IMR-90 (cell line): ENCODE measurements at regions not wholly inside any gene's neighbourhood (a gene's known extent, or its start where the extent isn't known, plus 50 kb on each side); places are given as distances from the start of the nearest gene placed in this dataset.

Source experiments
- BHLHE40 ChIP-seq: fragments of 150-350 bp; IDR thresholded peaks from 2 replicates; pipeline ENCODE4 v1.6.1; 2016; ENCODE audit warnings: mild to moderate bottlenecking, low read depth, low read length
- CEBPB ChIP-seq: IDR thresholded peaks from 2 replicates; pipeline ENCODE4 v1.6.1; 2012; ENCODE audit warnings: low read depth, low read length, improper control_type of control experiment
- FOS ChIP-seq: fragments of 150-350 bp; IDR thresholded peaks from 2 replicates; pipeline ENCODE4 v1.6.1; 2016; ENCODE audit warnings: low read depth, low read length
- MAFK ChIP-seq: IDR thresholded peaks from 2 replicates; pipeline ENCODE4 v1.6.1; 2012; ENCODE audit warnings: low read depth, low read length, improper control_type of control experiment
- MXI1 ChIP-seq: IDR thresholded peaks from 2 replicates; pipeline ENCODE4 v1.6.1; 2012; ENCODE audit warnings: low read depth, mild to moderate bottlenecking, low read length, moderate library complexity, borderline replicate concordance
- POLR2A ChIP-seq: IDR thresholded peaks from 2 replicates; pipeline ENCODE4 v1.6.1; 2012; ENCODE audit warnings: mild to moderate bottlenecking, low read depth, low read length
- RAD21 ChIP-seq: IDR thresholded peaks from 2 replicates; pipeline ENCODE4 v1.6.1; 2012; ENCODE audit warnings: low read length, improper control_type of control experiment
- RCOR1 ChIP-seq: IDR thresholded peaks from 2 replicates; pipeline ENCODE4 v1.6.1; 2012; ENCODE audit warnings: mild to moderate bottlenecking, low read length, improper control_type of control experiment; ENCODE audit not compliant: insufficient replicate concordance
- RFX5 ChIP-seq: IDR thresholded peaks from 2 replicates; pipeline ENCODE4 v1.8.0; 2012; ENCODE audit warnings: low read depth, mild to moderate bottlenecking, low read length, moderate library complexity
- SMC3 ChIP-seq: fragments of 150-350 bp; IDR thresholded peaks from 2 replicates; pipeline ENCODE4 v1.6.1; 2016; ENCODE audit warnings: low read depth, mild to moderate bottlenecking, antibody characterized with exemption, low read length, moderate library complexity
- TF ChIP-seq, protein P1 (sequence below): conservative IDR thresholded peaks from 2 replicates; pipeline ENCODE4 v1.5.1; 2012; ENCODE audit warnings: mild to moderate bottlenecking, low read depth, low read length, improper control_type of control experiment
- TF ChIP-seq, protein P2 (sequence below): fragments of 150-350 bp; IDR thresholded peaks from 2 replicates; pipeline ENCODE4 v1.6.1; 2016; ENCODE audit warnings: low read depth, mild to moderate bottlenecking, low read length, moderate library complexity, borderline replicate concordance

DNA sequence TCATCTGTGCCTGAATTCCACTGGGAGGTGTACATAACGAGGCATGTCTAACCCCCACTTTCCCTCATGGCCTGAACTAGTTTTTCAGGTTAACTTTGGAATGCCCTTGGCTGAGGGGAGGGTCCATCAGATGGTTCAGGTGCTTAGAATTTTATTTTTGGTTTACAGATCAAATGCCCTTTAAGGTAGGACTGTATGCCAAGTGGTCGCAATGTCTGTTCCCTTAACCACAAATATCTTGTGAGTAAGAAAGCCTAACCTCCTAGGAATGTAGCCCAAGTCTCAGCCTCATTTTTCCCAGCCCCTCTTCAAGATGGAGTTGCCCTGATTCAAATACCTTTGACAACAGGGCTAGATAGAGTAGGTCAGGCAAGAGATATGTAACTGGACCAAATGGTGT is 78.4 kb downstream of the RNASET2 start:
- TF ChIP-seq, protein P1, sequence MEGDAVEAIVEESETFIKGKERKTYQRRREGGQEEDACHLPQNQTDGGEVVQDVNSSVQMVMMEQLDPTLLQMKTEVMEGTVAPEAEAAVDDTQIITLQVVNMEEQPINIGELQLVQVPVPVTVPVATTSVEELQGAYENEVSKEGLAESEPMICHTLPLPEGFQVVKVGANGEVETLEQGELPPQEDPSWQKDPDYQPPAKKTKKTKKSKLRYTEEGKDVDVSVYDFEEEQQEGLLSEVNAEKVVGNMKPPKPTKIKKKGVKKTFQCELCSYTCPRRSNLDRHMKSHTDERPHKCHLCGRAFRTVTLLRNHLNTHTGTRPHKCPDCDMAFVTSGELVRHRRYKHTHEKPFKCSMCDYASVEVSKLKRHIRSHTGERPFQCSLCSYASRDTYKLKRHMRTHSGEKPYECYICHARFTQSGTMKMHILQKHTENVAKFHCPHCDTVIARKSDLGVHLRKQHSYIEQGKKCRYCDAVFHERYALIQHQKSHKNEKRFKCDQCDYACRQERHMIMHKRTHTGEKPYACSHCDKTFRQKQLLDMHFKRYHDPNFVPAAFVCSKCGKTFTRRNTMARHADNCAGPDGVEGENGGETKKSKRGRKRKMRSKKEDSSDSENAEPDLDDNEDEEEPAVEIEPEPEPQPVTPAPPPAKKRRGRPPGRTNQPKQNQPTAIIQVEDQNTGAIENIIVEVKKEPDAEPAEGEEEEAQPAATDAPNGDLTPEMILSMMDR = no peak
- TF ChIP-seq, protein P2, sequence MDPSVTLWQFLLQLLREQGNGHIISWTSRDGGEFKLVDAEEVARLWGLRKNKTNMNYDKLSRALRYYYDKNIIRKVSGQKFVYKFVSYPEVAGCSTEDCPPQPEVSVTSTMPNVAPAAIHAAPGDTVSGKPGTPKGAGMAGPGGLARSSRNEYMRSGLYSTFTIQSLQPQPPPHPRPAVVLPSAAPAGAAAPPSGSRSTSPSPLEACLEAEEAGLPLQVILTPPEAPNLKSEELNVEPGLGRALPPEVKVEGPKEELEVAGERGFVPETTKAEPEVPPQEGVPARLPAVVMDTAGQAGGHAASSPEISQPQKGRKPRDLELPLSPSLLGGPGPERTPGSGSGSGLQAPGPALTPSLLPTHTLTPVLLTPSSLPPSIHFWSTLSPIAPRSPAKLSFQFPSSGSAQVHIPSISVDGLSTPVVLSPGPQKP = no peak
- TF ChIP-seq BHLHE40 (no peak), RAD21 (no peak), SMC3 (no peak), MXI1 (no peak), POLR2A (no peak), CEBPB (no peak), RCOR1 (no peak), RFX5 (no peak), MAFK (no peak), FOS (no peak)
